GM23338 (cell line): ENCODE measurements at regions not wholly inside any gene's neighbourhood (a gene's known extent, or its start where the extent isn't known, plus 50 kb on each side); places are given as distances from the start of the nearest gene placed in this dataset.

Experiments used
- EZH2 ChIP-seq: fragments of 200-600 bp; sonication (generic); IDR thresholded peaks from one replicate; pipeline ENCODE4 v1.8.0; 2017; ENCODE audit warnings: antibody characterized with exemption, mild to moderate bottlenecking, low read depth; ENCODE audit not compliant: unreplicated experiment
- EZH2phosphoT487 ChIP-seq: fragments of 200-600 bp; sonication (generic); IDR thresholded peaks from one replicate; pipeline ENCODE4 v1.8.1; 2018; ENCODE audit warnings: antibody characterized with exemption; ENCODE audit not compliant: unreplicated experiment
- POLR2AphosphoS5 ChIP-seq: IDR thresholded peaks from 2 replicates; pipeline ENCODE4 v1.6.1; 2016; ENCODE audit warnings: antibody characterized with exemption, low read depth
- ZNF331 ChIP-seq: fragments of 250-450 bp; sonication (Bioruptor Pico); IDR thresholded peaks from 2 replicates; pipeline ENCODE4 v1.5.0; 2020; ENCODE audit warnings: low read depth, mild to moderate bottlenecking, moderate library complexity
- TF ChIP-seq, protein P1 (sequence below): IDR thresholded peaks from one replicate; pipeline ENCODE4 v1.6.1; 2018; ENCODE audit warnings: antibody characterized with exemption; ENCODE audit not compliant: unreplicated experiment
- TF ChIP-seq, protein P2 (sequence below), 2 experiments: fragments of 200-600 bp in 1 of 2; sonication (generic) in 1 of 2; conservative IDR thresholded peaks; 2 replicates each; pipeline versions ENCODE4 v1.5.1 to v1.6.1; 2016 to 2017; ENCODE audit warnings: antibody characterized with exemption in 2 of 2, low read depth in 2 of 2, mild to moderate bottlenecking in 2 of 2, moderate library complexity in 1 of 2
- TF ChIP-seq, protein P3 (sequence below): IDR thresholded peaks from 2 replicates; pipeline ENCODE4 v1.6.1; 2016; ENCODE audit warnings: antibody characterized with exemption

DNA sequence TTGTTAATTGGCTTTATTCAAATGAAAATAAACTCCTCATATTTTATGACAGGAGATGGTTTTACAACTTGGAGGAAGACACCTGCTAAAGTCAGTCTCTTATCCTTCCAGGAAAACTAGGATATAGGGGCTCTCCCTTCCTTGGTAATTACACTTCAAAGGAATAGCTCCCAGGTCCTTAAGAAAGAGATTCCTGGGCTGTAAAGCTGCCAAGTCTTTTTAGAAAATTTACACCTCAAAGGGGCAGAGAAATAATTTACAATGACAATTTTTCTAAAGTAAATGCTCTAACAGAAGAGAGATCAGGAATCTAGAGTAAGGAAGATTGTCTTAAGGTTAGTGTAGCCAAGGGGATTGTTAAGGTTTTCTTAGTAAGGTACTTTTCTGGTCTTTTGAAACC, 1359.0 kb downstream of the OLFM4 start:
- TF ChIP-seq ZNF331 (CRISPR knock-in tag): no peak
- TF ChIP-seq, protein P1, sequence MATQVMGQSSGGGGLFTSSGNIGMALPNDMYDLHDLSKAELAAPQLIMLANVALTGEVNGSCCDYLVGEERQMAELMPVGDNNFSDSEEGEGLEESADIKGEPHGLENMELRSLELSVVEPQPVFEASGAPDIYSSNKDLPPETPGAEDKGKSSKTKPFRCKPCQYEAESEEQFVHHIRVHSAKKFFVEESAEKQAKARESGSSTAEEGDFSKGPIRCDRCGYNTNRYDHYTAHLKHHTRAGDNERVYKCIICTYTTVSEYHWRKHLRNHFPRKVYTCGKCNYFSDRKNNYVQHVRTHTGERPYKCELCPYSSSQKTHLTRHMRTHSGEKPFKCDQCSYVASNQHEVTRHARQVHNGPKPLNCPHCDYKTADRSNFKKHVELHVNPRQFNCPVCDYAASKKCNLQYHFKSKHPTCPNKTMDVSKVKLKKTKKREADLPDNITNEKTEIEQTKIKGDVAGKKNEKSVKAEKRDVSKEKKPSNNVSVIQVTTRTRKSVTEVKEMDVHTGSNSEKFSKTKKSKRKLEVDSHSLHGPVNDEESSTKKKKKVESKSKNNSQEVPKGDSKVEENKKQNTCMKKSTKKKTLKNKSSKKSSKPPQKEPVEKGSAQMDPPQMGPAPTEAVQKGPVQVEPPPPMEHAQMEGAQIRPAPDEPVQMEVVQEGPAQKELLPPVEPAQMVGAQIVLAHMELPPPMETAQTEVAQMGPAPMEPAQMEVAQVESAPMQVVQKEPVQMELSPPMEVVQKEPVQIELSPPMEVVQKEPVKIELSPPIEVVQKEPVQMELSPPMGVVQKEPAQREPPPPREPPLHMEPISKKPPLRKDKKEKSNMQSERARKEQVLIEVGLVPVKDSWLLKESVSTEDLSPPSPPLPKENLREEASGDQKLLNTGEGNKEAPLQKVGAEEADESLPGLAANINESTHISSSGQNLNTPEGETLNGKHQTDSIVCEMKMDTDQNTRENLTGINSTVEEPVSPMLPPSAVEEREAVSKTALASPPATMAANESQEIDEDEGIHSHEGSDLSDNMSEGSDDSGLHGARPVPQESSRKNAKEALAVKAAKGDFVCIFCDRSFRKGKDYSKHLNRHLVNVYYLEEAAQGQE: no peak
- TF ChIP-seq, protein P2, sequence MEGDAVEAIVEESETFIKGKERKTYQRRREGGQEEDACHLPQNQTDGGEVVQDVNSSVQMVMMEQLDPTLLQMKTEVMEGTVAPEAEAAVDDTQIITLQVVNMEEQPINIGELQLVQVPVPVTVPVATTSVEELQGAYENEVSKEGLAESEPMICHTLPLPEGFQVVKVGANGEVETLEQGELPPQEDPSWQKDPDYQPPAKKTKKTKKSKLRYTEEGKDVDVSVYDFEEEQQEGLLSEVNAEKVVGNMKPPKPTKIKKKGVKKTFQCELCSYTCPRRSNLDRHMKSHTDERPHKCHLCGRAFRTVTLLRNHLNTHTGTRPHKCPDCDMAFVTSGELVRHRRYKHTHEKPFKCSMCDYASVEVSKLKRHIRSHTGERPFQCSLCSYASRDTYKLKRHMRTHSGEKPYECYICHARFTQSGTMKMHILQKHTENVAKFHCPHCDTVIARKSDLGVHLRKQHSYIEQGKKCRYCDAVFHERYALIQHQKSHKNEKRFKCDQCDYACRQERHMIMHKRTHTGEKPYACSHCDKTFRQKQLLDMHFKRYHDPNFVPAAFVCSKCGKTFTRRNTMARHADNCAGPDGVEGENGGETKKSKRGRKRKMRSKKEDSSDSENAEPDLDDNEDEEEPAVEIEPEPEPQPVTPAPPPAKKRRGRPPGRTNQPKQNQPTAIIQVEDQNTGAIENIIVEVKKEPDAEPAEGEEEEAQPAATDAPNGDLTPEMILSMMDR (conservative IDR thresholded peaks at IDR 0.05; ENCODE audit: low read depth in 2 of 2): no peak
- TF ChIP-seq EZH2phosphoT487: no peak
- TF ChIP-seq POLR2AphosphoS5: peak; percentile 37; the same call in 1 of the 2 replicates
- no peak for TF ChIP-seq EZH2
- TF ChIP-seq, protein P3, sequence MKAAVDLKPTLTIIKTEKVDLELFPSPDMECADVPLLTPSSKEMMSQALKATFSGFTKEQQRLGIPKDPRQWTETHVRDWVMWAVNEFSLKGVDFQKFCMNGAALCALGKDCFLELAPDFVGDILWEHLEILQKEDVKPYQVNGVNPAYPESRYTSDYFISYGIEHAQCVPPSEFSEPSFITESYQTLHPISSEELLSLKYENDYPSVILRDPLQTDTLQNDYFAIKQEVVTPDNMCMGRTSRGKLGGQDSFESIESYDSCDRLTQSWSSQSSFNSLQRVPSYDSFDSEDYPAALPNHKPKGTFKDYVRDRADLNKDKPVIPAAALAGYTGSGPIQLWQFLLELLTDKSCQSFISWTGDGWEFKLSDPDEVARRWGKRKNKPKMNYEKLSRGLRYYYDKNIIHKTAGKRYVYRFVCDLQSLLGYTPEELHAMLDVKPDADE: no peak
